Coronary artery (tissue), 2 donors: ENCODE measurements at regions not wholly inside any gene's neighbourhood (a gene's known extent, or its start where the extent isn't known, plus 50 kb on each side); places are given as distances from the start of the nearest gene placed in this dataset.

Experiments
- DNase-seq: peaks from one replicate; pipeline ENCODE4 v3.0.0-alpha.2; 2017; ENCODE audit warnings: low spot score
- H3K27ac ChIP-seq, 2 donors: fragments of 200-600 bp; sonication (generic); one replicate each; pipeline ENCODE4 v1.5.1; 2016 to 2019
- H3K4me3 ChIP-seq: fragments of 200-600 bp; sonication (generic); 2 replicates; pipeline ENCODE4 v1.5.1; 2016; ENCODE audit warnings: mild to moderate bottlenecking, moderate library complexity
- CTCF ChIP-seq: fragments of 200-600 bp; sonication (generic); IDR thresholded peaks from one replicate; pipeline ENCODE4 v1.5.1; 2019; ENCODE audit warnings: antibody characterized with exemption

- no peak for DNase-seq
- no peak overlapping the region for H3K4me3 ChIP-seq
- H3K27ac ChIP-seq, result no peak overlapping the region
- no peak for TF ChIP-seq CTCF
These were observed 1326.6 kb upstream of the GOT2 start for GRCh38 chr16:60060731-60061130.

GRCh38 chr16:60059141-60059540 lies 1325.0 kb upstream of the GOT2 start:
- Histone ChIP-seq H3K27ac (no peak overlapping the region), H3K4me3 (no peak overlapping the region)
- DNase-seq, result no peak
- no peak for TF ChIP-seq CTCF

- Histone ChIP-seq H3K27ac (no peak overlapping the region), H3K4me3 (no peak overlapping the region)
- DNase-seq, result no peak
- TF ChIP-seq CTCF, result no peak
These were observed 1307.6 kb upstream of the GOT2 start for GRCh38 chr16:60041671-60042070.

GRCh38 chr16:60031740-60032139 lies 1297.6 kb upstream of the GOT2 start:
- TF ChIP-seq CTCF, result no peak
- DNase-seq, result no peak
- Histone ChIP-seq H3K27ac (no peak overlapping the region), H3K4me3 (no peak overlapping the region)

GRCh38 chr16:60027351-60027750 lies 1293.2 kb upstream of the GOT2 start:
- Histone ChIP-seq H3K4me3 (no peak overlapping the region), H3K27ac (no peak overlapping the region)
- no peak for TF ChIP-seq CTCF
- no peak for DNase-seq

GRCh38 chr16:60013076-60013475 lies 1279.0 kb upstream of the GOT2 start:
- DNase-seq, result no peak
- H3K4me3 ChIP-seq, result no peak overlapping the region
- no peak overlapping the region for H3K27ac ChIP-seq
- TF ChIP-seq CTCF, result no peak

GRCh38 chr16:60001523-60001922 lies 1267.4 kb upstream of the GOT2 start:
- no peak for DNase-seq
- Histone ChIP-seq H3K4me3 (no peak overlapping the region), H3K27ac (no peak overlapping the region)
- TF ChIP-seq CTCF, result no peak
